GM20000 (cell line): ENCODE measurements at regions not wholly inside any gene's neighbourhood (a gene's known extent, or its start where the extent isn't known, plus 50 kb on each side); places are given as distances from the start of the nearest gene placed in this dataset.

Source experiments
- DNase-seq: peaks from one replicate; pipeline ENCODE4 v3.0.0; 2012; ENCODE audit warnings: low spot score
- CTCF ChIP-seq: IDR thresholded peaks from 2 replicates; pipeline ENCODE4 v1.5.1; 2012; ENCODE audit warnings: mild to moderate bottlenecking, control low read depth; ENCODE audit errors: extremely low read depth, missing control alignments

DNA sequence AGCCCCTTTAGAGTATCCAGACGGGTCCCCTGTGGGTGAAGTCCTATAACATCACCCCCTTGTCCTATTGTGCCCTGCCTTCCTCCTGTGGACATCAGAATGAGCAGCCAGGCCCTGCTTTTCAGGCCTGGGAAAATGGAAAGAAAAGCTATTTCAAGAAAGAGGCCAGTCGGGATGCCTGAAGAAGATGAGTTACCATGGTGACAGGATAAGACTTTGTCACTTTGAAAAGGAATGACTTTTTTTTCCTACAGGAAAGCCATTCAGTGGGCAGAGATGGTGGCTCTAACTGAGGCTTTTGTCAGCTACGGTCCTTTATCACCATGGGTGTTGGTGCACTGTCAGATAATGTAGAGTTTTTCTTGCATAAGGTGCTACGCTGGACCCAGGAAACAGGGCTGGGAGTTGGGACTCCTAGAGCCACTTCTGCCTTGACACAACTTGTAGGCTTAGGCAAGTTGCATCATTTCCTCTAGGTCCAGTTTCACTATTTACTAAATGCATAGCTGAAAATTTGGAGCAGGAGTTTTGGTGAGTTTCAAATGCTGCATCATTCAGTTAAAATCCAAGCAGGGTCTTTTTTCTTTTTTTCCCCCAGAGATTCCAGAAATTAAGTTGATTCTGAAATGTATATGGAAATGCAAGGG is 179.0 kb upstream of the ADRA1D start:
- no peak for DNase-seq
- TF ChIP-seq CTCF, result no peak

- no peak for TF ChIP-seq CTCF
- no peak for DNase-seq
Observed at GRCh38 chr20:4418141-4418540, 169.1 kb upstream of the ADRA1D start.

GRCh38 chr20:4415281-4415680 is 166.2 kb upstream of the ADRA1D start:
- no peak for DNase-seq
- TF ChIP-seq CTCF, result no peak

DNA sequence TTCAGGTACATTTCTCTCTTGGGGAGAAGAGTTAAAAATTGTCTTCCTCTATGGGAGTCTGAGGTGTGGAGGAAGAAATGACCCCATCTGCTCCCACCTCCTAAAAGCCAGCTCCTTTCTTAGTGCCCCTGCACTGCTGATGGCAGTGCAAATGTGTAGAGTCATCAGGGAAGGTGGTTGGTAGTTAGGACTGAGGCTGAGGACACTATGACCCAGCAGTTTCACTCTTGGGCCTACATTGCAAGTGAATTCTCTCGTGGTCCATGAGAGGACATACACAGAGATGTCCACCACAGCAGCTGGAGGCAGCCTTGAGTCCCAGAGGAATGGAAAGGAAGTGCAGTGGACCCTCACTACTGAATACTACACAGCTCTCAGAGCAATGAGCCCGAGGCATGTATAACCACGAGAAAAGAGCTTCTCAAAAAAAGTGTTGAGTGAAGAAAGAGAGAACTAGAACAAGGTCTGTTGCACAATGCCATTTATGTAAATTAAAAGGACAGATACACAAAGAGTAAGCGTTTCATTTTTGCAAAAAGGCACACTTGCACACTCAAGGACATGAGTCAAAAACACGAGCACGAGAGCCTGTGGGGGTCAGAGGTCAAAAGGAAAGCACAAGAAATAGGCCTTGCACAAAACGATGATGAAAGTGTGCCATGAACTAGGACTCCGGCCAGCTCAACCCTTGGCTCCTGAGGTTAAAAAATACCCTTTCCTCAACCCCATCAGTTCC is 164.4 kb upstream of the ADRA1D start:
- no peak for TF ChIP-seq CTCF
- DNase-seq, result no peak

DNA sequence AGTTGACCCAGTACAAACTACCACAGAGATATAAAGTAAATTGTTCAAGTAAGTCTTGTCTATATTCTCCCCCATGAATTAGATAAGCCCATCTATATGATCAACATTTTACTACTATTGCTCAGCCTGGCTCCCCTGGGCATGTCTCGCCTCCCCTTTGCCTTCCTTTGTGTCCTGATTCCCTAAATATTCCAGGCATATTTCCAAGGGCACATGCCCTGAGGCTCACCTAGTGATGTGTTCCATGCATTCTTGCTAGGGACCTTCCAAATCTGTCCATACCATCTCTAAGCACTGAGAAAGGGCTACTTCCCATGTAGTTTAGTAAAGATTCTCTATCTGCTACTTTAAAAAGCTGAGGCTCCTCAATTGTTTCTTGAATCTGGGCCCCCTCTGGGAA is 163.1 kb upstream of the ADRA1D start:
- no peak for TF ChIP-seq CTCF
- no peak for DNase-seq

- no peak for DNase-seq
- TF ChIP-seq CTCF, result no peak
Observed at GRCh38 chr20:4411744-4412143, 162.7 kb upstream of the ADRA1D start.

- TF ChIP-seq CTCF, result no peak
- DNase-seq, result no peak
Observed at GRCh38 chr20:4406627-4407026, 157.5 kb upstream of the ADRA1D start.
